ENCODE measurements at regions not wholly inside any gene's neighbourhood (a gene's known extent, or its start where the extent isn't known, plus 50 kb on each side); places are given as distances from the start of the nearest gene placed in this dataset.

DNA sequence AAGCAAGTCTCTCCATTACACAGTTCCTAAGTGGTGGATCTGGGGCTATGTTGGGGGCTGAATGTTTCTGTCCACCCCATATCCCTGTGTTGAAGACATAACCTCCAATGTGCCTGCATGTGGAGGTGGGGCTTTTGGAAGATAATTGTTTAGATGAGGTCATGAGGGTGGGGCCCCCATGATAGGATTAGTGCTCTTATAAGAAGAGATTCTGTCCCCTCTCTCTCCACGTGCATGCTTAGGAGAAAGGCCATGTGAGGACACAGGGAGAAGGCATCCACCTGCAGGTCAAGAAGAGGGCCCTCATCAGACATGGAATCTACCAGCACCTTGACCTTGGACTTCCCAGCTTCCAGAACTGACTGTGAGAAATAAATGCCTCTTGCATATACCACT lies 231.0 kb upstream of the CHRNA7 start:
- TF ChIP-seq, protein P1, sequence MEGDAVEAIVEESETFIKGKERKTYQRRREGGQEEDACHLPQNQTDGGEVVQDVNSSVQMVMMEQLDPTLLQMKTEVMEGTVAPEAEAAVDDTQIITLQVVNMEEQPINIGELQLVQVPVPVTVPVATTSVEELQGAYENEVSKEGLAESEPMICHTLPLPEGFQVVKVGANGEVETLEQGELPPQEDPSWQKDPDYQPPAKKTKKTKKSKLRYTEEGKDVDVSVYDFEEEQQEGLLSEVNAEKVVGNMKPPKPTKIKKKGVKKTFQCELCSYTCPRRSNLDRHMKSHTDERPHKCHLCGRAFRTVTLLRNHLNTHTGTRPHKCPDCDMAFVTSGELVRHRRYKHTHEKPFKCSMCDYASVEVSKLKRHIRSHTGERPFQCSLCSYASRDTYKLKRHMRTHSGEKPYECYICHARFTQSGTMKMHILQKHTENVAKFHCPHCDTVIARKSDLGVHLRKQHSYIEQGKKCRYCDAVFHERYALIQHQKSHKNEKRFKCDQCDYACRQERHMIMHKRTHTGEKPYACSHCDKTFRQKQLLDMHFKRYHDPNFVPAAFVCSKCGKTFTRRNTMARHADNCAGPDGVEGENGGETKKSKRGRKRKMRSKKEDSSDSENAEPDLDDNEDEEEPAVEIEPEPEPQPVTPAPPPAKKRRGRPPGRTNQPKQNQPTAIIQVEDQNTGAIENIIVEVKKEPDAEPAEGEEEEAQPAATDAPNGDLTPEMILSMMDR (IDR thresholded peaks at IDR 0.05), result no peak
- no peak for TF ChIP-seq POLR2A (IDR thresholded peaks at IDR 0.05)

All from right lobe of liver (tissue), 4 donors.